Thoracic aorta (tissue), 2 donors: ENCODE measurements at regions not wholly inside any gene's neighbourhood (a gene's known extent, or its start where the extent isn't known, plus 50 kb on each side); places are given as distances from the start of the nearest gene placed in this dataset.

Source experiments
- ATAC-seq: fragments of 150-250 bp; one replicate; pipeline ENCODE4 v1.8.0; 2017; ENCODE audit warnings: low read depth; ENCODE audit not compliant: insufficient number of reproducible peaks, low FRiP score
- DNase-seq: peaks from one replicate; pipeline ENCODE4 v3.0.0-alpha.2; 2020; ENCODE audit warnings: low spot score
- H3K27ac ChIP-seq, 2 donors: fragments of 200-600 bp; sonication (generic); 1 replicate in 1 of 2; 2 replicates in 1 of 2; pipeline ENCODE4 v1.5.1; 2016; ENCODE audit warnings: mild to moderate bottlenecking in 2 of 2, moderate library complexity in 2 of 2
- H3K27me3 ChIP-seq: fragments of 200-600 bp; sonication (generic); replicated peaks from 2 replicates; pipeline ENCODE4 v1.6.0; 2016; ENCODE audit warnings: mild to moderate bottlenecking; ENCODE audit not compliant: insufficient read depth
- H3K36me3 ChIP-seq: fragments of 200-600 bp; sonication (generic); one replicate; pipeline ENCODE4 v1.5.1; 2016
- H3K4me1 ChIP-seq, 2 donors: fragments of 200-600 bp; sonication (generic); 1 replicate in 1 of 2; 2 replicates in 1 of 2; pipeline versions ENCODE4 v1.5.1 to v1.6.0; 2016; ENCODE audit warnings: low read depth in 2 of 2, mild to moderate bottlenecking in 1 of 2; ENCODE audit not compliant: control insufficient read depth in 1 of 2
- H3K4me3 ChIP-seq: fragments of 200-600 bp; sonication (generic); 2 replicates; pipeline ENCODE4 v1.5.1; 2016; ENCODE audit warnings: mild to moderate bottlenecking
- H3K9me3 ChIP-seq: fragments of 200-600 bp; sonication (generic); 2 replicates; pipeline ENCODE4 v1.5.1; 2016
- TF ChIP-seq, protein P1 (sequence below): fragments of 200-600 bp; sonication (generic); IDR thresholded peaks from one replicate; pipeline ENCODE4 v1.5.1; 2019; ENCODE audit warnings: antibody characterized with exemption

- no peak for ATAC-seq
- Histone ChIP-seq H3K9me3 (no peaks in the 10 kb centered on the region), H3K36me3 (no peaks in the 10 kb centered on the region), H3K27me3 (no peaks in the 10 kb centered on the region), H3K4me1 (no peaks in the 10 kb centered on the region), H3K4me3 (no peak overlapping the region), H3K27ac (no peak overlapping the region)
- TF ChIP-seq, protein P1, sequence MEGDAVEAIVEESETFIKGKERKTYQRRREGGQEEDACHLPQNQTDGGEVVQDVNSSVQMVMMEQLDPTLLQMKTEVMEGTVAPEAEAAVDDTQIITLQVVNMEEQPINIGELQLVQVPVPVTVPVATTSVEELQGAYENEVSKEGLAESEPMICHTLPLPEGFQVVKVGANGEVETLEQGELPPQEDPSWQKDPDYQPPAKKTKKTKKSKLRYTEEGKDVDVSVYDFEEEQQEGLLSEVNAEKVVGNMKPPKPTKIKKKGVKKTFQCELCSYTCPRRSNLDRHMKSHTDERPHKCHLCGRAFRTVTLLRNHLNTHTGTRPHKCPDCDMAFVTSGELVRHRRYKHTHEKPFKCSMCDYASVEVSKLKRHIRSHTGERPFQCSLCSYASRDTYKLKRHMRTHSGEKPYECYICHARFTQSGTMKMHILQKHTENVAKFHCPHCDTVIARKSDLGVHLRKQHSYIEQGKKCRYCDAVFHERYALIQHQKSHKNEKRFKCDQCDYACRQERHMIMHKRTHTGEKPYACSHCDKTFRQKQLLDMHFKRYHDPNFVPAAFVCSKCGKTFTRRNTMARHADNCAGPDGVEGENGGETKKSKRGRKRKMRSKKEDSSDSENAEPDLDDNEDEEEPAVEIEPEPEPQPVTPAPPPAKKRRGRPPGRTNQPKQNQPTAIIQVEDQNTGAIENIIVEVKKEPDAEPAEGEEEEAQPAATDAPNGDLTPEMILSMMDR = no peak
- no peak for DNase-seq
These were observed 84.7 kb upstream of the LRRN1 start for GRCh38 chr3:3714572-3714971.

DNA sequence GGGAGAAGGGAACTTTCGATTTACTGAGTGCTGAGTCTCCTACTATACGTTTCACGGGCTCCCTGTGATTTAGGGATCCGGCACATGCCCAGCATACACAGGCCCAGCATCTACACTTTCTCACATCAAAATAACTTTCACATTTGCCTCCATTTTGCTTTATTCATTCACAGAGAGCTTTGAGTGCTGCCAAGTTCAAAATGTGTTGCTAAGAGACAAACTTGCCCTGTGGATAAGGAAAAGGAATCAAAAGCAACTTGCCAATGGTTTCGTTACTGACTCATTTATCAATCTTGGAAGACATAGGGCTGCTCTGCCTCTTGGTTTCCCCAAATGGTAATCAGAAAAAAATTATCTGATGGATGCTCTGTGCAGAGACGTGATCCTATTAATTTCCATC is 86.3 kb upstream of the LRRN1 start:
- H3K27ac ChIP-seq = no peak overlapping the region
- no peak for ATAC-seq
- no peaks in the 10 kb centered on the region for H3K27me3 ChIP-seq
- no peaks in the 10 kb centered on the region for H3K9me3 ChIP-seq
- no peaks in the 10 kb centered on the region for H3K36me3 ChIP-seq
- no peak for DNase-seq
- no peaks in the 10 kb centered on the region for H3K4me1 ChIP-seq
- TF ChIP-seq, protein P1 = no peak
- no peak overlapping the region for H3K4me3 ChIP-seq

DNA sequence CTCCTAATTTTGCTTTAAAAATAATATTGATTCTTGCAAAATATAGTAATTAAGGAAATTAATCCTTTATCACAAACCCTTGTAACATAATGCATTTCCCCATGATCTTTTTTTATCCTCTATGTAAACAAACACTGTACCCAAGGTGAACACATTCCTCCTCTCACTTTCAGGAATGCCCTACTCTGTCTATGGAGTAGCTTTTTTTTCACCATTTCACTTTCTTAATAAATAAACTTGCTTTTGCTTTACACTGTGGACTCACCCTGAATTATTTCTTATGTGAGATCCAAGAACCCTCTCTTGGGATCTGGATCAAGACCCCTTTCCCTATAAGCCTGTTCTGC is 90.5 kb upstream of the LRRN1 start:
- no peak overlapping the region for H3K4me3 ChIP-seq
- TF ChIP-seq, protein P1 = no peak

GRCh38 chr3:3707858-3708768 is 91.1 kb upstream of the LRRN1 start:
- ATAC-seq = no peak
- no peaks in the 10 kb centered on the region for H3K9me3 ChIP-seq
- H3K27me3 ChIP-seq = no peaks in the 10 kb centered on the region
- no peak overlapping the region for H3K4me3 ChIP-seq
- H3K27ac ChIP-seq = no peak overlapping the region
- DNase-seq = no peak
- TF ChIP-seq, protein P1 = no peak
- H3K36me3 ChIP-seq = no peaks in the 10 kb centered on the region
- H3K4me1 ChIP-seq = no peaks in the 10 kb centered on the region

More for the DNA sequence above, 90.5 kb upstream of the LRRN1 start:
- Histone ChIP-seq H3K27ac (no peak overlapping the region), H3K36me3 (no peaks in the 10 kb centered on the region), H3K9me3 (no peaks in the 10 kb centered on the region), H3K4me1 (no peaks in the 10 kb centered on the region), H3K27me3 (no peaks in the 10 kb centered on the region)
- DNase-seq = no peak
- ATAC-seq = no peak

- no peak overlapping the region for H3K4me3 ChIP-seq
- no peak overlapping the region for H3K27ac ChIP-seq
- no peaks in the 10 kb centered on the region for H3K4me1 ChIP-seq
- TF ChIP-seq, protein P1 = no peak
- no peaks in the 10 kb centered on the region for H3K9me3 ChIP-seq
- H3K27me3 ChIP-seq = no peaks in the 10 kb centered on the region
- no peak for ATAC-seq
- DNase-seq = no peak
- no peaks in the 10 kb centered on the region for H3K36me3 ChIP-seq
These were observed 94.0 kb upstream of the LRRN1 start for GRCh38 chr3:3705090-3705775.
